Upper lobe of left lung (tissue), 4 donors: ENCODE measurements at regions not wholly inside any gene's neighbourhood (a gene's known extent, or its start where the extent isn't known, plus 50 kb on each side); places are given as distances from the start of the nearest gene placed in this dataset.

ENCODE experiments used
- CTCF ChIP-seq, 6 experiments: fragments of 450-650 bp in 4 of 6; fragments of 200-600 bp in 2 of 6; sonication (generic) in 2 of 6; IDR thresholded peaks; one replicate each; pipeline ENCODE4 v1.5.1; 2016 to 2019; ENCODE audit warnings: antibody characterized with exemption in 6 of 6
- POLR2A ChIP-seq, 4 donors: fragments of 450-650 bp; IDR thresholded peaks; one replicate each; pipeline ENCODE4 v1.5.1; 2016 to 2017; ENCODE audit warnings: antibody characterized with exemption in 4 of 4, mild to moderate bottlenecking in 2 of 4

DNA sequence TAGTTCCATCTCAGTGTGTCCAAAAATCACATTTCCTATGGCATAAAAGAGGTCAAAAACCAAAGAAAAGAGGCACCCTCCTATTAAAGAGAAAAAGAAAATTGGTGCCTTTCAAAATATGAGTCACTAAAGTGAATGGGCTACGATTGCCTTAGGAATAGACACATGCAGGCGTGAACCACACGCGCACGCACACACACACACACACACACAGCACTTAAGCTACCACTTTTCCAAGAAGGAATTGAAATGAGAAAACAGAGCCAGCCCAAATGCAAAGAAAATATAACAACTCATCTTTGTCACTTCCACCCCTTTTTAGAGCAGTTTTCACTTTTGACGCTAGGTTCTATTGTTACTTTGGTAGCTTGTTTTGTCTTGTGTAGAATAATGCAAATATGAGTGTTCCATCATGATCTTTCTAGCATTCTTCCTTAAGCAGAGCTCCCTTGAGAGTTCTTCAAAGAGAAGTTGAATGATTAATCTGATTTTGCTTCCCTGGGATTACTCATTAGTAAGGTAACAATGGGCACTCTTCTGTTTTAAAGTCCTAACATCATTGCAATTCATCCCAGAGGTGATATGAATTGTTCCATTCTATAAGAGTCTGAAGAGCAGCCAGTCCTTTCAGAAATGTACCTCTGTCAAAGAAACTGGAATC is 239.2 kb upstream of the GNPDA2 start:
- TF ChIP-seq CTCF (IDR thresholded peaks at IDR 0.05) (no peak), POLR2A (IDR thresholded peaks at IDR 0.05) (no peak)
